Posterior vena cava (tissue), 2 donors: ENCODE measurements at regions not wholly inside any gene's neighbourhood (a gene's known extent, or its start where the extent isn't known, plus 50 kb on each side); places are given as distances from the start of the nearest gene placed in this dataset.

Experiments used
- DNase-seq: peaks from one replicate; pipeline ENCODE4 v3.0.0-alpha.2; 2020; ENCODE audit warnings: low spot score
- intact Hi-C, 2 donors: fragments of 100-400 bp; cut with DNase I; formaldehyde crosslinking; loops; one replicate each; pipeline versions ENCODE4 v1.14.1 to v1.14.2; 2022 to 2023
- donor health status: DM: yes; HTN: yes; CAD: no.
- donor health status: DM: yes; HTN: yes; CAD: no.

DNA sequence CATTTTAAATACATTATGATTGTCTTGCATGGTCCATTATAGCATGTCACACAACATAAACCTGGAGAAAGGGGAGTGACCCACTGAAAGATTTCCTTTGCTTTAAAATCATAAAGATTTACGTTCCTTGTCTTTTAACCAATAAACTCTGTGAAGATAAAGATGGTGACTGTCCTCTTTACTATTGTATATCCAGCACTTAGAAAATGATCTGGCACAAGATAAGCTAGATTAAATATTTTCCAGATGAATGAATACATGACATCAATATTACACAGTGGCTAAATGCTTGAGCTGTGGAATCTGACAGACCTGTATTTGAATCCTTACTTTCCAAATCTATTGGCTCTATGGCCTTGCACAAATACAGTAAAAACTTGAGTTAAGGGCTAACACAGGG lies 938.4 kb downstream of the SORCS1 start:
- intact Hi-C loops: no loop called here
- DNase-seq: no peak

- intact Hi-C loops: no loop called here
- no peak for DNase-seq
Observed at GRCh38 chr10:106224676-106225075, 939.8 kb downstream of the SORCS1 start.

DNA sequence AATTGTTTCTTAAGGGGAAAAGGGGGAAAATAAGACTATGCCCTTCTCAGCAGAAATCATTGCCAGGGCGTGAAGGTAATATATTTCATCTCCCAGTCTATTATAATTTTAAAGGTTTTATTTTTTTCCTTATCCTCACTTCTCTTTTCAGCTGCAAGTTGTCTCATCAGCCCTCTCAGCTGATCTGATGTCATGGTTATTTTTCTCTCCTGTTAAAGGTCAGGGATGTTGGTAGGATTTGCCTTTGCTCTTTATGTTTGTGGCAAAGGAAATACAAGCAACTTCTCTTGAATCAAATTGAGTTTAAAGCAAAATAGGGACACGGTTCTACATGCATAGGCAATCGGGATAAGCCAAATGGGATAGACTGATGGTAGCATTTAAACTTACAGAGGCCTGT lies 946.9 kb downstream of the SORCS1 start:
- intact Hi-C loops: no loop called here
- no peak for DNase-seq

GRCh38 chr10:106216085-106216484 lies 948.4 kb downstream of the SORCS1 start:
- intact Hi-C loops: no loop called here
- DNase-seq: no peak

DNA sequence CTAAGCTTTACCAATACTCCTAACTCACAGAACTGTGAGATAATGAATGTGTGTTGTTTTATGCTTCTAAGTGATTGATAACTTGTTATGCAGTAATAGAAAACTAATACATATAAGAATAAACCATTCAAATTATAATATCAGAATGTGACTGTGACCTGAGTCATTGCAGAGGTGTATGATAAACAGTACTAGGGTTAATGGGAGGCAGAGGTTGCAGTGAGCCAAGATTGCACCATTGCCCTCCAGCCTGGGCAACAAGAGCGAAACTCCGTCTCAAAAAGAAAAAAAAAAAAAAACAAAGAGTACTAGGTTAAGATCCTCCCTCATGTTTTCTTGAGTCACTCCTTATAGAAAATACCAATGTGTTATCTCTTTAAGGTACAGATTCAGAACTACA lies 950.3 kb downstream of the SORCS1 start:
- intact Hi-C loops: no loop called here

GRCh38 chr10:106213493-106213892 lies 951.0 kb downstream of the SORCS1 start:
- intact Hi-C loops: no loop called here
- DNase-seq: no peak

More for the DNA sequence above, 950.3 kb downstream of the SORCS1 start:
- DNase-seq: no peak

GRCh38 chr10:106198275-106198674 lies 966.2 kb downstream of the SORCS1 start:
- DNase-seq: no peak
- intact Hi-C loops: no loop called here

DNA sequence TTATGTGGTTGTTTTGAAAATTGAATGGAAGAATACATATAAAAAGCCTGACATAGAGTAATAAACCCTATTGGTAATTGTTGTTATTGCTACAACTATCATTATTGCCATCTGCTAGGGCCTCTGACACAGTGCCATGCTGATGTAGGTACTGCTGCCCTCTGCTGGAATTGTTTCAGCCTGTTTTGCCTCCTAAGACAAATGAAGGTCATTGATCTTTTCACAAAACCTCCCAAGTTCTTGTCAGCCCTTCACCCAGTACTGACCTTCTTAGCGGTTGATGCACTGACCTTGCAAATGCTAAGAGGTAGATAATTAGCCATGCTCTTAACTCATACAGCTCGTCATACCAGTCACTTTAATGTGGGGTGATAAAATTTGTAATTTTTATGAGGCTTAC lies 975.2 kb downstream of the SORCS1 start:
- intact Hi-C loops: no loop called here
- no peak for DNase-seq

- intact Hi-C loops: no loop called here
Observed at GRCh38 chr10:106185951-106186350, 978.6 kb downstream of the SORCS1 start.

DNA sequence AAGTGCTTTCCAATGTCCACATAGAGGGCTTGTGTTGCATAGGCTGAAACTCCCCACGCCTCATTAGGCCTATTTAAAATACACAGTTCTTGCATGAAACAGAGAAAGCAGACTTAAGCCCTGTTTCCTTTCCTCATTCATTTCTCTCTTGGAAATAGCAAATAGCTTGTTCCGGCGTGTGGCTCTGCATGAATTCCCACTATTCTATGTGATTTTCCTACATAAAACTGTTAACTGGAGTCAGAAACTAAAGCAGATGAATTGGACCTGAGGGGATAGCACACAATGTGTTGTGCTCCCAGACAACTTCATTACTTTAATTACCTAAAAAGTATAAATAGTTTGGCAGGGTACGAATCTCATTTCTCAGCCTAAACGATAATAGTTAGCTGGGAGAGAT lies 981.5 kb downstream of the SORCS1 start:
- intact Hi-C loops: no loop called here
- DNase-seq: no peak

More at GRCh38 chr10:106185951-106186350, 978.6 kb downstream of the SORCS1 start:
- DNase-seq: no peak

DNA sequence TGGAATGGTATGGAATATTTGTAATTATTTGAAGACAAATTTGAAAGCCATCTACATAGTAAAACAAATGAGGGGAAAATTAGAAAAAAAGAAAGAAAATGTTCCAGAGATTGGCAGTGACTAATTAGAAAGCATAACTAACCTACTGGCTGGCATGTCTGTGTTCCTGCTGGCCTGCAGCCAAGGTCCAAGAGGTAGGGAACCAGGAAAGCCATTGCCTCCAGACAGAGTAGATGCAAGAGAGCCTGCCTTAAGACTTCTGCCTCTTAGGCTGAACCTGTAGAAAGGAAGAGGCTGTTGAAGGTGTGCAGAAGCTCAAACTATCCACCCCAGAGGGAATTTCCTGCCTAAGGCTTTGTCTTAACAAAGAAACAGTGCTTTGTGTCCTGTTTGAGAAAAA lies 982.0 kb downstream of the SORCS1 start:
- DNase-seq: no peak
- intact Hi-C loops: no loop called here

GRCh38 chr10:106181501-106181900 lies 983.0 kb downstream of the SORCS1 start:
- no peak for DNase-seq
- intact Hi-C loops: no loop called here

- intact Hi-C loops: no loop called here
- DNase-seq: no peak
Observed at GRCh38 chr10:106179430-106179829, 985.1 kb downstream of the SORCS1 start.

DNA sequence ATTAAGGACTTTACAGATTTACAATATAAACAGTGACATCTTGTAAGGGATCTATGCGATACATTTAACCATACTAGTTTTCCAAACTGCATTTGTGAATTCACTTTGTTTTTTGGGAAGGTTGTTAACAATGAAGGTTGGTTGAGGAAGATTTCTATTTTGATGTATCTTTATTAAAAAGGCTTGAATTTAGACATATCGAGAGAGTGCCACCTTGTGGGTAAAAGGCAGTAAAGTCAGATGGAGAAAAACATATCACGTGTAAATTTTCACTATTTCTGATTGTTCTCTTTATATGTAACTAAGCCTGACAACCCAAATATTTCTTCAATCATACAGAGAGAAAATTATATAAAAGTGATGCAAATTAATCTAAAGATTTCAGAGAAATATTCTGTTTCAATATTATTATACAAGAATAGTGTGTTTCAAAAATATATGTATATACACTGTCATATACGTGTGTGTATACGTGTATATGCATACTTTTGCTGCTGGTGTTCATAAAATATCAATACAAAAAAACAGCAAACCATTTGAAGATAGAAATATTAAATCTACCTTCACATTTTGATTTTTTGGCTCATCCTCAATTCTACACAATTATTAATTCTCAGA lies 988.6 kb downstream of the SORCS1 start:
- no peak for DNase-seq
- intact Hi-C loops: no loop called here

DNA sequence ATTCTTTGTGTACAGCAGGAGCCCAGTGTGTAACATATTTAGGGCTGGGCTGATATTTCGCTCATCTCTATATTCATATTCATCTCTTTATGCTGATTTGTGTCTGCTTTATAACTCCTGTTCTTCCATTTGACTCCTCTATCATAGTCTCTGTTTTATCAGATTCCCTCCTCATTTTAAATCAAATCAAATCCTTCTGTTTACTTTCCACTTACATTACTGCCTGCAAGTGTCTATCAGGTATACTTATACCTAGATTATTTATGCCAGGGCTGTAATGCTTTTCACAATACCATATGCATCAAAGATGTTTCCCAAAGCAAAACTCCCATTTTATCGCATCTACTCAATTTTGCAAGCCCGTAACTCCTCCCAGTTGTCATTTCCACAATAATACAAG lies 990.7 kb downstream of the SORCS1 start:
- no peak for DNase-seq
- intact Hi-C loops: no loop called here

- DNase-seq: no peak
- intact Hi-C loops: no loop called here
Observed at GRCh38 chr10:106169241-106169640, 995.3 kb downstream of the SORCS1 start.

GRCh38 chr10:106167946-106168345 lies 996.6 kb downstream of the SORCS1 start:
- intact Hi-C loops: no loop called here

DNA sequence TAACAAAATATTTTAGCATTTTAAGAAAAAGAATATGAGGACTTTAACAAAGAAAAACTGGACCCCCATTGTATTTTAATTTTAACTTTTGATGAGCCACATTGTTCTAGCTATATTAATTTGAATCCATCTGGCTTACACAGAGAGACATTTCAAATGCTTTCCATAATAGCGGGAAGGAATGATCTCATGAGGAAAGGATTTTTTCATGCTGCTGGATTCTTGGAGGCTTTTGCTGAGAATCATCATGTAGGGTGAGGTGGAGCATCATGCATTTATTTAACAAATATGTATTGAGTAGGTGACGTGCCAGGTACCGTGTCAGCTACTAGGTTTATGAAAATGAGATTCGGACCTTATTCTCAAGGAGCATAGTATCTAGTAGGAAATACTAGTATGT lies 1006.3 kb downstream of the SORCS1 start:
- DNase-seq: no peak

More at GRCh38 chr10:106167946-106168345, 996.6 kb downstream of the SORCS1 start:
- DNase-seq: no peak

GRCh38 chr10:106147021-106147420 lies 1017.5 kb downstream of the SORCS1 start:
- no peak for DNase-seq
- intact Hi-C loops: no loop called here

More for the DNA sequence above, 1006.3 kb downstream of the SORCS1 start:
- intact Hi-C loops: no loop called here

- DNase-seq: no peak
- intact Hi-C loops: no loop called here
Observed at GRCh38 chr10:106139915-106140314, 1024.6 kb downstream of the SORCS1 start.

- intact Hi-C loops: no loop called here
- no peak for DNase-seq
Observed at GRCh38 chr10:106136175-106136574, 1028.3 kb downstream of the SORCS1 start.
